Gastrocnemius medialis (tissue), 4 donors: ENCODE measurements at regions not wholly inside any gene's neighbourhood (a gene's known extent, or its start where the extent isn't known, plus 50 kb on each side); places are given as distances from the start of the nearest gene placed in this dataset.

Experiments
- ATAC-seq, 2 donors: fragments of 150-250 bp; one replicate each; pipeline ENCODE4 v1.9.1; 2016
- DNase-seq, 2 donors: peaks; one replicate each; pipeline ENCODE4 v3.0.0-alpha.2; 2019
- H3K27ac ChIP-seq, 4 donors: fragments of 200-600 bp; sonication (generic); 1 replicate in 1 of 4; 2 replicates in 3 of 4; pipeline ENCODE4 v1.5.1; 2016 to 2018; ENCODE audit warnings: mild to moderate bottlenecking in 2 of 4, moderate library complexity in 1 of 4
- H3K27me3 ChIP-seq, 3 donors: fragments of 200-600 bp; sonication (generic) in 2 of 3; 1 replicate in 1 of 3; 2 replicates in 2 of 3; pipeline versions ENCODE4 v1.5.1 to v1.6.0; 2016 to 2019; ENCODE audit warnings: mild to moderate bottlenecking in 1 of 3, moderate library complexity in 1 of 3
- H3K36me3 ChIP-seq, 2 donors: fragments of 200-600 bp; sonication (generic) in 1 of 2; one replicate each; pipeline ENCODE4 v1.5.1; 2017 to 2018
- H3K4me1 ChIP-seq, 2 donors: fragments of 200-600 bp; sonication (generic) in 1 of 2; one replicate each; pipeline ENCODE4 v1.5.1; 2016 to 2017; ENCODE audit warnings: mild to moderate bottlenecking in 2 of 2
- H3K4me3 ChIP-seq, 4 donors: fragments of 200-600 bp; sonication (generic) in 3 of 4; 1 replicate in 1 of 4; 2 replicates in 3 of 4; pipeline ENCODE4 v1.5.1; 2016 to 2019; ENCODE audit warnings: mild to moderate bottlenecking in 2 of 4
- H3K9me3 ChIP-seq, 3 donors: fragments of 200-600 bp; sonication (generic) in 2 of 3; 1 replicate in 1 of 3; 2 replicates in 2 of 3; pipeline ENCODE4 v1.5.1; 2016 to 2019
- POLR2A ChIP-seq, 2 donors: fragments of 450-650 bp; IDR thresholded peaks; one replicate each; pipeline ENCODE4 v1.6.1; 2017; ENCODE audit warnings: antibody characterized with exemption in 2 of 2, mild to moderate bottlenecking in 2 of 2, moderate library complexity in 2 of 2
- in situ Hi-C, 4 donors: fragments of 200-750 bp; cut with MboI; loops; one replicate each; pipeline versions ENCODE4 v1.15.0 to v1.8.0; 2017; ENCODE audit warnings: low sequenced_read_pairs in 4 of 4
- intact Hi-C: fragments of 100-400 bp; cut with DNase I; formaldehyde crosslinking; loops from one replicate; pipeline ENCODE4 v1.15.1; 2023; ENCODE audit warnings: low total_unique reads
- TF ChIP-seq, protein P1 (sequence below), 5 experiments: fragments of 450-650 bp in 3 of 5; fragments of 200-600 bp in 2 of 5; sonication (generic) in 2 of 5; IDR thresholded peaks in 4 of 5; conservative IDR thresholded peaks in 1 of 5; 1 replicate in 4 of 5; 2 replicates in 1 of 5; pipeline ENCODE4 v1.5.1; 2016 to 2019; ENCODE audit warnings: antibody characterized with exemption in 5 of 5, mild to moderate bottlenecking in 3 of 5, moderate library complexity in 3 of 5

DNA sequence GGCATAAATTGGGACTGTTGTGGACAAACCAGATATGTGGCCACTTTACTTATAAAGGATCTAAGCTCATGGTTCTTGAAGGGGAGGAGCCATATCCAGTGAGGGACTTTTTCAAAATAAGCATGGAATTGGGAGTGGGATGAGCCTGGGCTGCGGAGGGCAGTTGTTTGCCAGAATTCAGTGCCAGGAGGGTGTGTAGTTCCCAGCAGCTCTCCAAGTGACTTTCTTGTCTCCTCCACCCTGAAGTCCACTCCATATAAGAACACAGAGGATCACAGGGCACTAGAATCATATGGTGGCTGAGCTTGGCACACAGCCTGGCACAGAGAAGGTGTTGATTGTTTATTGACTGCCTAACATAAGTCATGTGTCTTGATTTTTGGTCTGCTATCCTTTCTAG lies 121.1 kb downstream of the CAVIN4 start:
- no peaks in the 10 kb centered on the region for H3K4me1 ChIP-seq
- intact Hi-C loops, result no loop called here
- no peaks in the 10 kb centered on the region for H3K9me3 ChIP-seq
- TF ChIP-seq, protein P1, sequence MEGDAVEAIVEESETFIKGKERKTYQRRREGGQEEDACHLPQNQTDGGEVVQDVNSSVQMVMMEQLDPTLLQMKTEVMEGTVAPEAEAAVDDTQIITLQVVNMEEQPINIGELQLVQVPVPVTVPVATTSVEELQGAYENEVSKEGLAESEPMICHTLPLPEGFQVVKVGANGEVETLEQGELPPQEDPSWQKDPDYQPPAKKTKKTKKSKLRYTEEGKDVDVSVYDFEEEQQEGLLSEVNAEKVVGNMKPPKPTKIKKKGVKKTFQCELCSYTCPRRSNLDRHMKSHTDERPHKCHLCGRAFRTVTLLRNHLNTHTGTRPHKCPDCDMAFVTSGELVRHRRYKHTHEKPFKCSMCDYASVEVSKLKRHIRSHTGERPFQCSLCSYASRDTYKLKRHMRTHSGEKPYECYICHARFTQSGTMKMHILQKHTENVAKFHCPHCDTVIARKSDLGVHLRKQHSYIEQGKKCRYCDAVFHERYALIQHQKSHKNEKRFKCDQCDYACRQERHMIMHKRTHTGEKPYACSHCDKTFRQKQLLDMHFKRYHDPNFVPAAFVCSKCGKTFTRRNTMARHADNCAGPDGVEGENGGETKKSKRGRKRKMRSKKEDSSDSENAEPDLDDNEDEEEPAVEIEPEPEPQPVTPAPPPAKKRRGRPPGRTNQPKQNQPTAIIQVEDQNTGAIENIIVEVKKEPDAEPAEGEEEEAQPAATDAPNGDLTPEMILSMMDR (IDR thresholded peaks at IDR 0.05 in 4 of 5, conservative IDR thresholded peaks at IDR 0.05 in 1 of 5), result no peak
- no peak for TF ChIP-seq POLR2A (IDR thresholded peaks at IDR 0.05)
- DNase-seq, result no peak
- no peak overlapping the region for H3K27ac ChIP-seq
- in situ Hi-C loops, result no loop called here
- no peak for ATAC-seq
- H3K4me3 ChIP-seq, result no peak overlapping the region
- H3K36me3 ChIP-seq, result no peaks in the 10 kb centered on the region
- H3K27me3 ChIP-seq, result no peaks in the 10 kb centered on the region

DNA sequence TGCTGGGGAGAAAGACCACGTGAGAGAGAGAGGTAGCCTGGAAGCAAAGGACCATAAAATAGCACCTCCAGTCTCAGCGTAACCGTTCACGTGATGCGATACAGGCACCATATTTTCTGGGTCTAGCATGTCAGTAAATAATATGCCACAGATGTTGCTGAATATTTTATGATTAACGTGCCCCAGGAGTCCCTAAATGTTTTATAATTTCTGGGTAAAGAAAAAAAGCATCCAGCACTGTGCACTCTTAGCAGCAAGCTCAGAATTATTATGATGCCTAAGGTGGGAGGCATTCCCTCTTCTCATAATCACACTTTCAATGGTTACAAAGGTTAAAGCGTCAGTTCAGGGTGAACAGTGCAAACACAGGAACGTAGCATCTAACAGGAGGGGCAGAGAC lies 121.8 kb downstream of the CAVIN4 start:
- no peak overlapping the region for H3K4me3 ChIP-seq
- H3K9me3 ChIP-seq, result no peaks in the 10 kb centered on the region
- DNase-seq (no peak), ATAC-seq (no peak)
- in situ Hi-C loops (loop anchor here in 3 of 4 donors (25.0 kb wide), 1 partner anchor 613 kb away; no protein-coding TSS in a partner anchor), intact Hi-C loops (loop anchor here (5.0 kb wide), 1 partner anchor 613 kb away; no protein-coding TSS in a partner anchor)
- no peaks in the 10 kb centered on the region for H3K4me1 ChIP-seq
- no peaks in the 10 kb centered on the region for H3K27me3 ChIP-seq
- TF ChIP-seq, protein P1 (IDR thresholded peaks at IDR 0.05 in 4 of 5, conservative IDR thresholded peaks at IDR 0.05 in 1 of 5), result no peak
- TF ChIP-seq POLR2A (IDR thresholded peaks at IDR 0.05), result no peak
- no peaks in the 10 kb centered on the region for H3K36me3 ChIP-seq
- no peak overlapping the region for H3K27ac ChIP-seq

DNA sequence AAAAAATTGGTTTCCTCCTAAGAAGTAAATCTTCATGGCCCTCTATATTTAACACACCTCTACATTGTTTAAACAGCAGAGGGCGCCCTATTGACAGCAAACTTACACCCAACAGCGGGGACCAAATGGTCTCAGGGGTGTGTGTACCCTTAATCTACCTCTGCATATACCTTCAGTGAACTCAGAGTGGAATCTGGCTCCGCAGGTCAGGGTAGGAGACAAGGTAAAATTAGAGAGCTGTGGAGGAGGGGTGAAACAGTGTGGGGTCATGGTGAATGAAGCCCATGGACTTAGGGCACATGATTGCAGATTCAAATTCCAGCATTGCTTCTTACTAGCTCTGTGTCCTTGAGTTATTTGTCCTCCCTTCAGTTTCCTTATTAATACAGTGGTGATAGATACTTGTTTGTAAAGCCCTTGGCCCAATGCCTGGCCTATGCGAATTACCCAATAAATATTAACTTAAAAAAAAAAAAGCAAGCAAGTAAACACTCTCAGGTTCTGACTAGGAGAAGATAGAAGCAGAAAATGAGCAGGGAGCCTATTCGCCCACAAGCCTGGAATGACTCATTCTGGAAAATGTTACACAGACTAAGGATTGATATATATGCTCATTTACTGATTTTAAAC lies 122.9 kb downstream of the CAVIN4 start:
- H3K27me3 ChIP-seq, result no peaks in the 10 kb centered on the region
- no peak overlapping the region for H3K27ac ChIP-seq
- DNase-seq (no peak), ATAC-seq (no peak)
- in situ Hi-C loops, result loop anchor here in 3 of 4 donors (25.0 kb wide), 1 partner anchor 611 kb away; no protein-coding TSS in a partner anchor
- H3K4me1 ChIP-seq, result no peaks in the 10 kb centered on the region
- no peaks in the 10 kb centered on the region for H3K36me3 ChIP-seq
- H3K9me3 ChIP-seq, result no peaks in the 10 kb centered on the region
- intact Hi-C loops, result loop anchor here (5.0 kb wide), 1 partner anchor 611 kb away; no protein-coding TSS in a partner anchor
- H3K4me3 ChIP-seq, result no peak overlapping the region
- TF ChIP-seq, protein P1 (IDR thresholded peaks at IDR 0.05 in 4 of 5, conservative IDR thresholded peaks at IDR 0.05 in 1 of 5), result peak in 3 of 5 experiments; percentile 12 to 19 (median 17)
- TF ChIP-seq POLR2A (IDR thresholded peaks at IDR 0.05), result no peak

DNA sequence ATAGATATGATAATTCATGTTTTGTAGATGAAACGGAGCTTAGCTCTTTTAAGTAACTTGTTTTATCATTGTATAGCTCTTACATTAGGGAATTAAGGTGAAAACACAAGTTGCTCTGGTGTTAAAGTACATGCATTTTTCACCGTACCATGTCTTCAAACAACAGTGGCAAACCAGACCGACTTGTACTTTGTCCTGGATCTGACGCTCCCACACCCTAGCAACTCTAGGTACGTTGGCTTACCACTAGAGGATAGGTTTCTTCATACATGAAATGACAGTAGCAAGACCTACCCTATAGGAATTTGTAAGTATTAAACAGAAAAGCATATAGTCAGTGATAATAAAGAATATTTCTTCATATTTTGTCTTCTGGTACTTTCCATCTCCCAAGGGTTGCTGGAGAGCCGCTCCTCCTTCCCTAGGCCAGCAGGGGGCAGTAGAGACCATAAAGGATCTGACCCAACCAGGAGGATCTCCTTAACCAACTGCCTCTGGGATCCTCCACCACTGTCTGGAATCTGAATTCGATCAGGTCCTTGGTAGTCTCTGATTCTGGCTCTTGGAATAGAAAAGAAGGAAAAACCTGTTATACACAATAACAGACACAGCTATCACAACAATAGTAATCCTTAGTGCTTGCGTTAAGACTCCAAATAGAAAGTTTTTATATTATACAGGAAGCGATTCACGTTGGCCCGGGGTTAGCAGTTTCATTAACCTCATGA lies 136.7 kb downstream of the CAVIN4 start:
- Histone ChIP-seq H3K4me3 (no peak overlapping the region), H3K27me3 (no peaks in the 10 kb centered on the region), H3K9me3 (no peaks in the 10 kb centered on the region), H3K4me1 (no peaks in the 10 kb centered on the region), H3K27ac (no peak overlapping the region), H3K36me3 (no peaks in the 10 kb centered on the region)
- no peak for TF ChIP-seq POLR2A (IDR thresholded peaks at IDR 0.05)
- TF ChIP-seq, protein P1 (IDR thresholded peaks at IDR 0.05 in 4 of 5, conservative IDR thresholded peaks at IDR 0.05 in 1 of 5), result peak in 4 of 5 experiments; percentile 42 to 63 (median 50)
- DNase-seq (no peak), ATAC-seq (no peak)
- in situ Hi-C loops (loop anchor here in 3 of 4 donors (25.0 kb wide), 1 partner anchor 598 kb away; no protein-coding TSS in a partner anchor), intact Hi-C loops (loop anchor here (5.0 kb wide), 1 partner anchor 598 kb away; no protein-coding TSS in a partner anchor)
